WERI-Rb-1 (cell line): ENCODE measurements at regions not wholly inside any gene's neighbourhood (a gene's known extent, or its start where the extent isn't known, plus 50 kb on each side); places are given as distances from the start of the nearest gene placed in this dataset.

ENCODE experiments used
- DNase-seq: peaks from one replicate; pipeline ENCODE4 v3.0.0-alpha.2; 2020
- H3K27ac ChIP-seq: fragments of 250-450 bp; sonication (Bioruptor Pico); 2 replicates; pipeline ENCODE4 v1.5.1; 2020; ENCODE audit warnings: mild to moderate bottlenecking, moderate library complexity
- H3K27me3 ChIP-seq: fragments of 250-450 bp; sonication (Bioruptor Pico); 2 replicates; pipeline ENCODE4 v1.5.1; 2021; ENCODE audit warnings: mild to moderate bottlenecking, low read depth, moderate library complexity; ENCODE audit not compliant: insufficient read depth, severe bottlenecking
- H3K36me3 ChIP-seq: fragments of 250-450 bp; sonication (Bioruptor Pico); 2 replicates; pipeline ENCODE4 v1.5.1; 2020; ENCODE audit warnings: mild to moderate bottlenecking, moderate library complexity
- H3K4me3 ChIP-seq: 2 replicates; pipeline ENCODE4 v1.5.1; 2011; ENCODE audit warnings: low read depth, mild to moderate bottlenecking, control low read depth, low read length
- H3K9me3 ChIP-seq: fragments of 250-450 bp; sonication (Bioruptor Pico); 2 replicates; pipeline ENCODE4 v1.5.1; 2021; ENCODE audit warnings: mild to moderate bottlenecking, moderate library complexity; ENCODE audit not compliant: severe bottlenecking
- TF ChIP-seq, protein P1 (sequence below): IDR thresholded peaks from 2 replicates; pipeline ENCODE4 v1.5.1; 2011; ENCODE audit warnings: low read depth, mild to moderate bottlenecking, control low read depth, inconsistent platforms, low read length

DNA sequence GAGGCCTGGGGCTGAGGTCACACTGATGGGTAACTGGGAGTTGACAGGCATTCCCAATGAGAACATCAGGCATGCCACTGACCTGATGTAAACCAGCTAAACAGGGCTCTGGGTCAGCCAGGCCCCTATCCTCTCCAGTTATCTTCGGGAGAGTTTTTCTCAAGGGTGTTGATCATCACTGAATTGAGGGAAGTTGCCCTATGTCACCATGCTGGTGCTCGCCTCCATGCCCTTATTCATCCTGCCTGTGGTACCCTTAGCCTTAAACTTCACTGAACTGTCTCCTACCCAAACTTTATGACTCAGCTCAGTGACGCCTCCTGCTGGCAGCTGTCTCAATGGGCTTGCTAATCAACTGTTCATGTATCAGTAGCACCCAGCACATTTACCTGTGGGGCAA lies 80.7 kb upstream of the TNR start:
- no peaks in the 10 kb centered on the region for H3K27me3 ChIP-seq
- DNase-seq: peak; percentile 72
- H3K9me3 ChIP-seq: no peaks in the 10 kb centered on the region
- TF ChIP-seq, protein P1, sequence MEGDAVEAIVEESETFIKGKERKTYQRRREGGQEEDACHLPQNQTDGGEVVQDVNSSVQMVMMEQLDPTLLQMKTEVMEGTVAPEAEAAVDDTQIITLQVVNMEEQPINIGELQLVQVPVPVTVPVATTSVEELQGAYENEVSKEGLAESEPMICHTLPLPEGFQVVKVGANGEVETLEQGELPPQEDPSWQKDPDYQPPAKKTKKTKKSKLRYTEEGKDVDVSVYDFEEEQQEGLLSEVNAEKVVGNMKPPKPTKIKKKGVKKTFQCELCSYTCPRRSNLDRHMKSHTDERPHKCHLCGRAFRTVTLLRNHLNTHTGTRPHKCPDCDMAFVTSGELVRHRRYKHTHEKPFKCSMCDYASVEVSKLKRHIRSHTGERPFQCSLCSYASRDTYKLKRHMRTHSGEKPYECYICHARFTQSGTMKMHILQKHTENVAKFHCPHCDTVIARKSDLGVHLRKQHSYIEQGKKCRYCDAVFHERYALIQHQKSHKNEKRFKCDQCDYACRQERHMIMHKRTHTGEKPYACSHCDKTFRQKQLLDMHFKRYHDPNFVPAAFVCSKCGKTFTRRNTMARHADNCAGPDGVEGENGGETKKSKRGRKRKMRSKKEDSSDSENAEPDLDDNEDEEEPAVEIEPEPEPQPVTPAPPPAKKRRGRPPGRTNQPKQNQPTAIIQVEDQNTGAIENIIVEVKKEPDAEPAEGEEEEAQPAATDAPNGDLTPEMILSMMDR: peak; percentile 85
- no peaks in the 10 kb centered on the region for H3K36me3 ChIP-seq
- no peak overlapping the region for H3K4me3 ChIP-seq
- H3K27ac ChIP-seq: no peak overlapping the region

DNA sequence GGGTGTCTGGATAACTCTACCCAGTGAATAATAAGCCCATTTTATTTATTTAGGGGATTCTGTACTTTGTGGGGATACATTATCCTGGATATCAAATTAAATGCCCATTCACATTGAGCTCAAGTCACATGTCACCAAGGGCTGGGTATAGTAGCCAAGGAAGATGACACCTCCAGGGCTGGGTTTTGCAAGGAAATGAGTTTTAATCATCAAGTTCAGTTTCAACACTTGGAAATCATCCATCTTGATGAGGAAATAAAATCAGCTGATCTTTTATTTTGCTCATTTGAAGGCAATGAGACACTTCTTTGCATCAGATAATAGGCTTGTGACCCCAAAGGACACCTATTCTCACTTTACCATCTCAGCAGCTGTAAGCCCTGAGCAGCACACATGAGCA lies 80.0 kb upstream of the TNR start:
- DNase-seq: no peak
- Histone ChIP-seq H3K36me3 (no peaks in the 10 kb centered on the region), H3K9me3 (no peaks in the 10 kb centered on the region), H3K4me3 (no peak overlapping the region), H3K27ac (no peak overlapping the region), H3K27me3 (no peaks in the 10 kb centered on the region)
- TF ChIP-seq, protein P1: no peak

DNA sequence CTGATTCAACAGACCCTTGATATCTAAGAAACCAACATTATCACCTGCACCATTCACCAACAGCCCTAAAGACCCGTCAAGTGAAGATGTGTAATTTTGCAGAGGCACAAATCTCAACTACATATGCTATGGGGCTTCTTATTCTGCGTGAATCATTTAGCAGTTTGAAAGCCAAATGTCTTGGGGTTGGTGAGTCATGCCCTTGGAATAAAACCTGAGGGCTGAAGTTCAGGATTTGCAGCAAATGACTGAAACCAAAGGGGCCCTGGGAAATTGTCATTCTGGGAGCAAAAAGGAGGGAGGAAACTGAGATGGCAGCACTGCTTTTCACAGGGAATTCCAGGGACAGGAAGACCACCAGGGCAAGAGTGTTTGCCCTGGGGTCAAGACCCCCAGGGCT lies 79.2 kb upstream of the TNR start:
- Histone ChIP-seq H3K27me3 (no peaks in the 10 kb centered on the region), H3K36me3 (no peaks in the 10 kb centered on the region), H3K4me3 (no peak overlapping the region), H3K27ac (no peak overlapping the region), H3K9me3 (no peaks in the 10 kb centered on the region)
- no peak for DNase-seq
- TF ChIP-seq, protein P1: no peak

DNA sequence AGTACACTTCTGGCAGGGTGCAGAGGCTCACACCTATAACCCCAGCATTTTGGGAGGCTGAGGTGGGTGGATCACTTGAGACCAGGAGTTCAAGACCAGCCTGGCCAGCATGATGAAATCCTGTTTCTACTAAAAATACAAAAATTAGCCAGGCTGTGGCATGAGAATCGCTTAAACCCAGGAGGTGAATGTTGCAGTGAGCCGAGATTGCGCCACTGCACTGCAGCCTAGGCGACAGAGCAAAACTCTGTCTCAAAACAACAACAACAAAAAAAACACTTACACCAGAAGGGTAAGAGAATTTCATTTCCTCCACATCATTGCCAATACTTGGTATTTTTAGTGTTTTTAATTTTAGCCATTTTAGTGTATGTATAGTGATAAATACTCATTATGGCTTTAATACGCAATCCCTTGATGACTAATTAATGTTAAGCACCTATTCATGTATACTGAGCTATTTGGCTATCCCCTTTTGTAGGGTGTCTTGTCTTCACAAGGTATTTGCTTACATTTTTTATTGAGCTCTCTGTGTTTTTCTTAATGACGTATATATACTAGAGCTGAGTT lies 77.1 kb upstream of the TNR start:
- TF ChIP-seq, protein P1: no peak
- Histone ChIP-seq H3K4me3 (no peak overlapping the region), H3K36me3 (no peaks in the 10 kb centered on the region), H3K27me3 (no peaks in the 10 kb centered on the region), H3K9me3 (no peaks in the 10 kb centered on the region), H3K27ac (no peak overlapping the region)
- DNase-seq: no peak

DNA sequence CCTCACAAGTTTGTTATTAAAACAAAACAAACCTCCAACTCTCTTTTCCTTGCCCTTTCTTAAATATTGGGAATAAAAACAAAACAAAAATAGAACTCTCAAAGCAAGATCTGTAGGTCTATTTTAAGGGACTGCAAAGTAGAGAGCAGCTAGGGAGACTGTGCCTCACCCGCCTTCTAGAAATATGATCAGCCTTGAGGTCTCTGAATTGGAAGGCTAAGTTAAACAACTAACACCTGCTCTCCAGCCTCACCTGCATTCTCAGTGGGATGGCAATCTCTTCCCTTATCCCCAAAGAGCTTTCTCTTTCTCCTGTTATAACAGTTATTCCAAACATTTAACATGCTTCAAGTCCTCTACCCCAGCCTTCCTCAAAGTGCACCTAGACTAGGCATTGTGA lies 75.5 kb upstream of the TNR start:
- Histone ChIP-seq H3K9me3 (no peaks in the 10 kb centered on the region), H3K27me3 (no peaks in the 10 kb centered on the region), H3K4me3 (no peak overlapping the region), H3K27ac (no peak overlapping the region), H3K36me3 (no peaks in the 10 kb centered on the region)
- TF ChIP-seq, protein P1: no peak
- DNase-seq: no peak

DNA sequence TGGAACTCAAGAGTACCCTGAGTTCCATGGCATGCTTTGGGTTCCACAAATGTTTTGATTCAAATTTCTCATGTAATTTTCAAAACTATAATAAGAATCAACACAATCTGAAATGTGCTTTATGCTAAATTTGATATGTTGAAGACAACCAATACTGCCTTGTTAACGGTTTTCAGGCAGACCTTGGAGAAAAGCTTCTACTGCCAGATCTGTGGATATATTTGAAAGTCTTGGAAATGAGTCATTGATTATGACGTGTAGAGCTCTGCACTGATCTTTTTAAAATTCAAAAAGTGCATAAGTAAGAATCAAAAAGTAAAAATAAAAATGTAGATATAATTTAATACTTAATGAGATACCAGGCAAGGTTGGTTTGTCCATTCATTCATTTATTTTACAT lies 74.0 kb upstream of the TNR start:
- H3K4me3 ChIP-seq: no peak overlapping the region
- H3K36me3 ChIP-seq: no peaks in the 10 kb centered on the region
- TF ChIP-seq, protein P1: no peak
- H3K9me3 ChIP-seq: peaks cover 7% of the 10 kb centered on the region
- DNase-seq: no peak
- H3K27ac ChIP-seq: no peak overlapping the region
- H3K27me3 ChIP-seq: no peaks in the 10 kb centered on the region
